IMR-90 (cell line): ENCODE measurements at regions not wholly inside any gene's neighbourhood (a gene's known extent, or its start where the extent isn't known, plus 50 kb on each side); places are given as distances from the start of the nearest gene placed in this dataset.
"Not testable (repeated sequence)": the region's sequence is repeated elsewhere in the genome, so short reads cannot be mapped to it uniquely, and the experiment has no call there.

Experiments used
- ATAC-seq: fragments of 200-7000 bp; cut with Tn5 transposase; 2 replicates; pipeline ENCODE4 v1.9.1; 2020; ENCODE audit warnings: low read depth, mild to moderate bottlenecking, moderate library complexity
- BruUV-seq: library from RNA; stranded (reverse); fragments of 400-500 nt; replicated peaks from 2 replicates; lab custom pipeline; 2021; lab: Mats Ljungman, UMichigan
- CTCF ChIA-PET: fragments of 300-600 bp; formaldehyde crosslinking; extraction: SDS; loops from one replicate; lab custom pipeline; 2021; ENCODE audit warnings: antibody characterized with exemption; lab: Yijun Ruan, JAX
- POLR2A ChIA-PET: fragments of 300-600 bp; sonication (Branson Sonifier 250); formaldehyde crosslinking; loops from one replicate; lab custom pipeline; 2022; ENCODE audit warnings: antibody characterized with exemption; ENCODE audit not compliant: unreplicated experiment; lab: Charles Lee
- DNase-seq: peaks from one replicate; pipeline ENCODE4 v3.0.0; 2013
- H2AFZ ChIP-seq: replicated peaks from 2 replicates; pipeline ENCODE3; 2013; ENCODE audit warnings: low read length, mild to moderate bottlenecking; ENCODE audit not compliant: poor library complexity
- H2AK5ac ChIP-seq: 2 replicates; pipeline ENCODE4 v1.6.1; 2013; ENCODE audit warnings: low read depth, low read length, inconsistent platforms
- H2AK9ac ChIP-seq: replicated peaks from 2 replicates; pipeline ENCODE3; 2013; ENCODE audit warnings: mild to moderate bottlenecking, low read depth, low read length, moderate library complexity; ENCODE audit not compliant: poor library complexity
- H2BK120ac ChIP-seq: 2 replicates; pipeline ENCODE4 v1.6.1; 2013; ENCODE audit warnings: low read depth, low read length, inconsistent platforms
- H2BK15ac ChIP-seq: 3 replicates; pipeline ENCODE4 v1.6.1; 2013; ENCODE audit warnings: low read depth, low read length, inconsistent platforms
- H2BK20ac ChIP-seq: 2 replicates; pipeline ENCODE4 v1.6.1; 2013; ENCODE audit warnings: low read depth, mild to moderate bottlenecking, inconsistent platforms, low read length, moderate library complexity
- H2BK5ac ChIP-seq: 2 replicates; pipeline ENCODE4 v1.6.1; 2013; ENCODE audit warnings: mild to moderate bottlenecking, low read depth, low read length, inconsistent platforms; ENCODE audit not compliant: poor library complexity, severe bottlenecking
- H3K14ac ChIP-seq: replicated peaks from 2 replicates; pipeline ENCODE4 v1.6.1; 2013; ENCODE audit warnings: low read depth, low read length, inconsistent platforms
- H3K18ac ChIP-seq: 2 replicates; pipeline ENCODE4 v1.6.1; 2013; ENCODE audit warnings: low read depth, low read length, control low read depth
- H3K23ac ChIP-seq: 2 replicates; pipeline ENCODE4 v1.6.1; 2013; ENCODE audit warnings: low read depth, low read length, inconsistent platforms
- H3K27ac ChIP-seq: 2 replicates; pipeline ENCODE4 v1.5.1; 2013; ENCODE audit warnings: mild to moderate bottlenecking, control low read depth, low read length; ENCODE audit not compliant: insufficient read depth
- H3K27me3 ChIP-seq: 2 replicates; pipeline ENCODE4 v1.6.1; 2013; ENCODE audit warnings: low read length; ENCODE audit not compliant: control insufficient read depth, insufficient read depth
- H3K36me3 ChIP-seq: 2 replicates; pipeline ENCODE4 v1.6.1; 2013; ENCODE audit warnings: low read length, mixed read lengths; ENCODE audit not compliant: control insufficient read depth, insufficient read depth
- H3K4ac ChIP-seq: 2 replicates; pipeline ENCODE4 v1.6.1; 2013; ENCODE audit warnings: low read depth, low read length, inconsistent platforms
- H3K4me1 ChIP-seq: 2 replicates; pipeline ENCODE4 v1.6.1; 2013; ENCODE audit warnings: low read length, mixed read lengths; ENCODE audit not compliant: control insufficient read depth, insufficient read depth
- H3K4me2 ChIP-seq: 2 replicates; pipeline ENCODE4 v1.6.1; 2013; ENCODE audit warnings: low read depth, mild to moderate bottlenecking, control low read depth, low read length, moderate library complexity
- H3K4me3 ChIP-seq: 2 replicates; pipeline ENCODE4 v1.5.1; 2013; ENCODE audit warnings: low read depth, mild to moderate bottlenecking, control low read depth, low read length, moderate library complexity; ENCODE audit not compliant: insufficient read depth
- H3K56ac ChIP-seq: 2 replicates; pipeline ENCODE4 v1.6.1; 2013; ENCODE audit warnings: low read length, inconsistent platforms; ENCODE audit not compliant: insufficient read depth; ENCODE audit errors: extremely low read depth
- H3K79me1 ChIP-seq, 2 experiments: 2 replicates each; pipeline ENCODE4 v1.6.1; 2013; ENCODE audit warnings: low read length in 2 of 2, inconsistent platforms in 1 of 2, low read depth in 1 of 2
- H3K9ac ChIP-seq: 2 replicates; pipeline ENCODE4 v1.6.1; 2013; ENCODE audit warnings: low read depth, low read length, control low read depth
- H3K9me1 ChIP-seq: 2 replicates; pipeline ENCODE4 v1.6.1; 2013; ENCODE audit warnings: low read length, inconsistent platforms; ENCODE audit not compliant: insufficient read depth
- H3K9me3 ChIP-seq: 2 replicates; pipeline ENCODE4 v1.6.1; 2013; ENCODE audit warnings: low read length; ENCODE audit not compliant: control insufficient read depth, insufficient read depth
- H4K20me1 ChIP-seq: 2 replicates; pipeline ENCODE4 v1.6.1; 2013; ENCODE audit warnings: low read length, inconsistent platforms; ENCODE audit not compliant: insufficient read depth
- H4K5ac ChIP-seq: 2 replicates; pipeline ENCODE4 v1.6.1; 2013; ENCODE audit warnings: mild to moderate bottlenecking, low read depth, low read length, control low read depth
- H4K8ac ChIP-seq, 2 experiments: 2 replicates each; pipeline ENCODE4 v1.6.1; 2013; ENCODE audit warnings: low read depth in 2 of 2, low read length in 2 of 2, control low read depth in 1 of 2, inconsistent platforms in 1 of 2
- H4K91ac ChIP-seq: 2 replicates; pipeline ENCODE4 v1.6.1; 2013; ENCODE audit warnings: low read depth, low read length, inconsistent platforms; ENCODE audit not compliant: insufficient read depth
- WGBS, 2 experiments: methylation state at CpG; one replicate each; pipeline versions ENCODE4 v1.1.5 to v1.1.7; 2013; ENCODE audit warnings: missing lambda C conversion rate in 2 of 2; ENCODE audit not compliant: insufficient read length in 1 of 2; ENCODE audit errors: extremely low coverage in 2 of 2; 5-methylcytosine and 5-hydroxymethylcytosine counted together
- dilution Hi-C: fragments of 300-500 bp; cut with HindIII; formaldehyde crosslinking; loops from one replicate; pipeline ENCODE4 v1.14.3; 2018; ENCODE audit warnings: low sequenced_read_pairs; ENCODE audit not compliant: unreplicated experiment
- in situ Hi-C: fragments of 300-500 bp; cut with MboI; formaldehyde crosslinking; loops from 3 replicates; pipeline ENCODE4 v1.14.3; 2019; ENCODE audit warnings: low sequenced_read_pairs, inconsistent platforms, mixed read lengths
- intact Hi-C: fragments of 100-400 bp; cut with micrococcal nuclease; formaldehyde crosslinking; loops from 2 replicates; pipeline ENCODE4 v1.10.0; 2022

- H3K4me2 ChIP-seq, H2AFZ ChIP-seq, H2BK5ac ChIP-seq, H3K23ac ChIP-seq, H2BK120ac ChIP-seq, CTCF ChIA-PET, in situ Hi-C loops, H2BK20ac ChIP-seq, H4K8ac ChIP-seq, H3K56ac ChIP-seq, H3K9me1 ChIP-seq, H2AK5ac ChIP-seq, H2BK15ac ChIP-seq, H3K9ac ChIP-seq, dilution Hi-C loops, H3K9me3 ChIP-seq, ATAC-seq, H4K20me1 ChIP-seq, DNase-seq, POLR2A ChIA-PET, H3K27me3 ChIP-seq, H3K36me3 ChIP-seq, H4K5ac ChIP-seq, BruUV-seq, H3K4ac ChIP-seq, H3K79me1 ChIP-seq, H2AK9ac ChIP-seq, H3K4me3 ChIP-seq, H3K14ac ChIP-seq, H3K27ac ChIP-seq, H3K4me1 ChIP-seq, H3K18ac ChIP-seq, H4K91ac ChIP-seq, intact Hi-C loops: not testable (repeated sequence)
Measured at GRCh38 chr5:20759459-20759858, 771.5 kb upstream of the CDH18 start.

GRCh38 chr5:20752179-20752578 lies 764.2 kb upstream of the CDH18 start:
- H3K23ac ChIP-seq, H2BK5ac ChIP-seq, H4K91ac ChIP-seq, H3K14ac ChIP-seq, H3K4me3 ChIP-seq, H3K4me2 ChIP-seq, intact Hi-C loops, H3K9me1 ChIP-seq, H2BK20ac ChIP-seq, H2BK15ac ChIP-seq, ATAC-seq, H3K18ac ChIP-seq, dilution Hi-C loops, H2AK9ac ChIP-seq, DNase-seq, BruUV-seq, H3K27ac ChIP-seq, H4K20me1 ChIP-seq, H4K8ac ChIP-seq, H3K79me1 ChIP-seq, H3K9ac ChIP-seq, H2AFZ ChIP-seq, H3K36me3 ChIP-seq, H2BK120ac ChIP-seq, in situ Hi-C loops, H3K9me3 ChIP-seq, H2AK5ac ChIP-seq, H3K56ac ChIP-seq, POLR2A ChIA-PET, H3K4me1 ChIP-seq, H3K4ac ChIP-seq, H3K27me3 ChIP-seq, H4K5ac ChIP-seq, CTCF ChIA-PET: not testable (repeated sequence)
- no CpG with 5 or more reads among the region's 2 CpGs for whole genome bisulfite sequencing, 2 experiments
